ENCODE measurements at regions not wholly inside any gene's neighbourhood (a gene's known extent, or its start where the extent isn't known, plus 50 kb on each side); places are given as distances from the start of the nearest gene placed in this dataset.

GRCh38 chr13:99823961-99824360, 147.6 kb downstream of the ZIC5 start:
- CTCF ChIA-PET, result no interaction called here
- POLR2A ChIA-PET, result no interaction called here
- no peak for DNase-seq

GRCh38 chr13:99822820-99823219, 148.7 kb downstream of the ZIC5 start:
- Mint-ChIP-seq H3K9me3 (ENCODE audit: unreplicated experiment) (no peaks in the 10 kb centered on the region), H3K36me3 (ENCODE audit: insufficient read depth, unreplicated experiment) (no peaks in the 10 kb centered on the region), H3K27ac (ENCODE audit: unreplicated experiment) (no peak overlapping the region), H3K4me3 (ENCODE audit: unreplicated experiment) (no peak overlapping the region), H3K4me1 (ENCODE audit: low read depth, unreplicated experiment) (no peaks in the 10 kb centered on the region), H3K27me3 (ENCODE audit: insufficient read depth, unreplicated experiment) (peaks cover 7% of the 10 kb centered on the region)
- BruUV-seq (replicated peaks), result no TSS peak
- no peaks in the 10 kb centered on the region for H3K36me3 ChIP-seq (ENCODE audit: control insufficient read depth, insufficient read depth, low read length)
- H3K4me3 ChIP-seq (ENCODE audit: low read depth, low read length), result no peak overlapping the region
- no peaks in the 10 kb centered on the region; the same call in 1 of the 2 replicates for H3K9me3 ChIP-seq
- ChIA-PET POLR2A (no interaction called here), CTCF (no interaction called here)
- no peaks in the 10 kb centered on the region for H3K27me3 ChIP-seq (replicated peaks; ENCODE audit: control insufficient read depth, insufficient read depth, low read length)
- intact Hi-C loops (cut with micrococcal nuclease; ENCODE audit: unreplicated experiment), result no loop called here
- H3K4me1 ChIP-seq, result no peaks in the 10 kb centered on the region
- no peak for TF ChIP-seq CTCF (IDR thresholded peaks at IDR 0.05; ENCODE audit: insufficient read depth in 1 of 2, low read depth in 1 of 2, low read length in 1 of 2, severe bottlenecking in 1 of 2, unreplicated experiment in 1 of 2)
- DNase-seq, result no peak

More at GRCh38 chr13:99823961-99824360, 147.6 kb downstream of the ZIC5 start:
- Histone ChIP-seq H3K9me3 (no peaks in the 10 kb centered on the region), H3K4me3 (ENCODE audit: low read depth, low read length) (no peak overlapping the region), H3K4me1 (no peaks in the 10 kb centered on the region), H3K27me3 (replicated peaks; ENCODE audit: control insufficient read depth, insufficient read depth, low read length) (no peaks in the 10 kb centered on the region), H3K36me3 (ENCODE audit: control insufficient read depth, insufficient read depth, low read length) (no peaks in the 10 kb centered on the region)
- no peak for TF ChIP-seq CTCF (IDR thresholded peaks at IDR 0.05; ENCODE audit: insufficient read depth in 1 of 2, low read depth in 1 of 2, low read length in 1 of 2, severe bottlenecking in 1 of 2, unreplicated experiment in 1 of 2)
- Mint-ChIP-seq H3K4me3 (ENCODE audit: unreplicated experiment) (no peak overlapping the region), H3K4me1 (ENCODE audit: low read depth, unreplicated experiment) (no peaks in the 10 kb centered on the region), H3K27ac (ENCODE audit: unreplicated experiment) (no peak overlapping the region), H3K36me3 (ENCODE audit: insufficient read depth, unreplicated experiment) (no peaks in the 10 kb centered on the region), H3K27me3 (ENCODE audit: insufficient read depth, unreplicated experiment) (peaks cover 10% of the 10 kb centered on the region), H3K9me3 (ENCODE audit: unreplicated experiment) (no peaks in the 10 kb centered on the region)
- intact Hi-C loops (cut with micrococcal nuclease; ENCODE audit: unreplicated experiment), result no loop called here
- BruUV-seq (replicated peaks), result no TSS peak

- Histone ChIP-seq H3K4me3 (ENCODE audit: low read depth, low read length) (no peak overlapping the region), H3K9me3 (no peaks in the 10 kb centered on the region; the same call in 1 of the 2 replicates), H3K4me1 (no peaks in the 10 kb centered on the region), H3K27me3 (replicated peaks; ENCODE audit: control insufficient read depth, insufficient read depth, low read length) (no peaks in the 10 kb centered on the region), H3K36me3 (ENCODE audit: control insufficient read depth, insufficient read depth, low read length) (no peaks in the 10 kb centered on the region)
- H3K36me3 Mint-ChIP-seq (ENCODE audit: insufficient read depth, unreplicated experiment), result no peaks in the 10 kb centered on the region
- CTCF ChIA-PET, result no interaction called here
- H3K27me3 Mint-ChIP-seq (ENCODE audit: insufficient read depth, unreplicated experiment), result peaks cover 10% of the 10 kb centered on the region
- intact Hi-C loops (cut with micrococcal nuclease; ENCODE audit: unreplicated experiment), result no loop called here
- H3K9me3 Mint-ChIP-seq (ENCODE audit: unreplicated experiment), result no peaks in the 10 kb centered on the region
- no peak for DNase-seq
- no peak overlapping the region for H3K27ac Mint-ChIP-seq (ENCODE audit: unreplicated experiment)
- POLR2A ChIA-PET, result no interaction called here
- no peaks in the 10 kb centered on the region for H3K4me1 Mint-ChIP-seq (ENCODE audit: low read depth, unreplicated experiment)
- no peak for TF ChIP-seq CTCF (IDR thresholded peaks at IDR 0.05; ENCODE audit: insufficient read depth in 1 of 2, low read depth in 1 of 2, low read length in 1 of 2, severe bottlenecking in 1 of 2, unreplicated experiment in 1 of 2)
- no peak overlapping the region for H3K4me3 Mint-ChIP-seq (ENCODE audit: unreplicated experiment)
- BruUV-seq (replicated peaks), result no TSS peak
Observed at GRCh38 chr13:99821741-99822140, 149.8 kb downstream of the ZIC5 start.
